Erythroblast (primary cell): ENCODE measurements at regions not wholly inside any gene's neighbourhood (a gene's known extent, or its start where the extent isn't known, plus 50 kb on each side); places are given as distances from the start of the nearest gene placed in this dataset.

Source experiments
- DNase-seq, 2 experiments: peaks; one replicate each; lab custom pipeline; 2025; lab: John Stamatoyannopoulos, UW
- GATA1 ChIP-seq: IDR thresholded peaks from 2 replicates; pipeline ENCODE4 v1.6.1; 2011; ENCODE audit warnings: low read depth, mild to moderate bottlenecking, control low read depth, low read length, moderate library complexity
- POLR2A ChIP-seq: IDR thresholded peaks from 2 replicates; pipeline ENCODE4 v1.6.1; 2011; ENCODE audit warnings: mild to moderate bottlenecking, low read length

- DNase-seq, result no peak
- TF ChIP-seq POLR2A, result no peak
- no peak for TF ChIP-seq GATA1
These were observed 98.1 kb downstream of the LRRC30 start for GRCh38 chr18:7329016-7329415.

- TF ChIP-seq GATA1 (no peak), POLR2A (no peak)
- no peak for DNase-seq
These were observed 101.6 kb downstream of the LRRC30 start for GRCh38 chr18:7332452-7332851.

GRCh38 chr18:7333025-7333562 lies 102.2 kb downstream of the LRRC30 start:
- no peak for DNase-seq
- TF ChIP-seq POLR2A (no peak), GATA1 (no peak)

- no peak for DNase-seq
- TF ChIP-seq POLR2A (no peak), GATA1 (no peak)
These were observed 104.2 kb downstream of the LRRC30 start for GRCh38 chr18:7334973-7335568.

DNA sequence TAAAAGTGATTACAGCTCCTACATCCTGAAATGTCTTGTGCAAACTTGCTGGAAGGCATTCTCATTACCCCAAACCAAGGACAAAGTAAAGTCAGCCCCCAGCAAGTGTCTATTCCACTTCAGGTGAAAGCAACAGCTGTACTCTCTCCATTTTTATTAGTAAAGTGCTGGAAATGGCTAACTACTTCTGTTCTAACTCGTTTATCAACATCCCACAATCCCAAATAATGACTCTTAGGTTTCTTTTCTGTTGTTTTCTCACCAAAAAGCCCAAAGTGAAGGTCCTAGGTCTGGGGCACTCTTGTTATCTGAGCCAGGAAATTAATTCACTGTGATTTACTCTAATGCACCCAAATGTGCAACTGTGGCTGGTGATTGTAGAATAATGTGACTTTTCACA lies 105.7 kb downstream of the LRRC30 start:
- DNase-seq, result no peak
- TF ChIP-seq GATA1, result no peak

- DNase-seq, result no peak
- no peak for TF ChIP-seq GATA1
These were observed 108.0 kb downstream of the LRRC30 start for GRCh38 chr18:7338846-7339245.

DNA sequence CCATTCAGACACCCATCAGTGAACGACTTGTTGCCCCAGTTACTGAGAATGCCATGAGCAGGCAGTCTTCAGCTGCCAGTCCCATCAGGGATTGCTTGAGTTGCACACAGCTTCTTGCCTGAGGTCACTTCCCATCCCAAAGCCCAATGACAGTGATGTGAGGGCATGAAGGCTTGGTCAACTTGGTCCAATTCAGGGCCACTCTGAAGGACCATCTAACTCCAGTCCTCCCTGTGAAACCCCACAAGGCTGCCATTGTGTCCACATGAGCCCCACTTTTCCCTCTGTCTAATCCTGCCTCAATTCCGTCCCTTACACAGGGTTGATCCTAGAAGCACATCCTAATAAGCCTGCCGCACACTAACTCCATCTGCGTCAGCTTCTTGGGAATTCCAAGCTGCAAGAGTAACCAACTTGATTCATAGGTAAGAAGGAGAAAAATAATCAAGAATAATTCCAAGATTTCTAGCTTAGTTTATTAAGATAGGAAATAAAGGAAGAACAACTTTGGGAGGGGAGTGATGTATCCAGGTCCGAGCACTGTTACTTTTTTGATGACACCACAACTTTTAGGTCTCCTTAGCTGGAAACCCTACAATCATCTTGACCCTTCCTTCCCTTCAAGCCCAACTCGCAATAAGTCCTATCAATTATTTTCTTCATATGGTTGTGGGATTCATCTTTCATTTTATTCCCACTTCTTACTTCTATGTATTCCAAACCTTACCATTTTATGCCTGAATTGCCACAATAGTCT lies 110.9 kb downstream of the LRRC30 start:
- DNase-seq, result no peak
- no peak for TF ChIP-seq GATA1
- no peak for TF ChIP-seq POLR2A

DNA sequence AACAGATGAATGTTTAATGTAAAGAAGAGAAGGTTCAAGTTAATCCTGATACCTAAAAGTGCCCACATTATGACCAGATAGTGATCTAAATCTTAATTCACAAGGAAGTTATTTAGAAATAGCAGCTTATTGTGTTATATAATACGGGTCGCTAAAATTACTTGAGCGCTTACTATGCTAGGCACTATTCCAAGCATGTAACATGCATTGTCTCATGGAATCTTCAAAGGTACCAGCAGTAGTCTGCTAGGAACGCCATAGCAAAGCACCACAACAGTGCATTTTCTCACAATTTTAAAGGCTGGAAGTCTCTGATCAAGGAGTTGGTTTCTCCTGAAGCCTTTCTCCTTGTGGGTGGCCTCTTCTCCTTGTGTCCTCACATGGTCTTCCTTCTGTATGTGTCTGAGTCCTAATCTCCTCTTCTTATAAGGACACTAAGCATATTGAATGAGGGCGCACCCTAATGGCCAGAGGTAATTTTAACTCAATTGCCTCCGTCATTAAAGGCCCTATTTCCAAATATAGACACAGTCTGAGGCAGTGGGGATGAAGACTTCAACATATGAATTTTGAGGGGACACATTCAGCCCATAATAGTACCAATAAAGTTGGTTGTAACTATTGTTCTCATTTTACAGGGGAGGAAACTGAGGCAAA lies 118.4 kb downstream of the LRRC30 start:
- DNase-seq, result no peak
- TF ChIP-seq POLR2A, result no peak
- no peak for TF ChIP-seq GATA1

GRCh38 chr18:7358989-7359726 lies 128.3 kb downstream of the LRRC30 start:
- no peak for DNase-seq
- TF ChIP-seq GATA1 (no peak), POLR2A (no peak)

- TF ChIP-seq GATA1, result no peak
- no peak for TF ChIP-seq POLR2A
- DNase-seq, result no peak
These were observed 129.8 kb downstream of the LRRC30 start for GRCh38 chr18:7360606-7361170.

- no peak for TF ChIP-seq GATA1
- no peak for TF ChIP-seq POLR2A
- no peak for DNase-seq
These were observed 132.4 kb downstream of the LRRC30 start for GRCh38 chr18:7363338-7363737.

DNA sequence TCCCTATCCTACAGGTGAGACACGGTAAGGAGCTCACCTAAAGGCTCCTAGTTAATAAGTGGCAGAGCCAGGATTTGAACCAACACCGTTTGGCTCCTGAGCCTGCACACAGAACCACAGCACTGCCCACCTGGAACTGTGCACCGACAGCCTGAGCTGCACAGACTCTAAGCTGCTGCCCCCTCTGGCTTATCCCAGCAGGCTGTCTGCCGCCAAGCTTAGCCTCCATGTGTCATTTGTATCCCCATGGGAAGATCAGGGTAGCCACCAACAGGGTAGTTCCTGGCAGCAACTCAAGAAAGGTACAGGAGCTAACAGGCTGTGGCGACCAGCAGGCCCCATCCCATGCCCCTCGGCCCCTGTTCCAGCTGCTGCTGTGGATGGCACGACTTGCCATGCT lies 135.7 kb downstream of the LRRC30 start:
- TF ChIP-seq GATA1 (no peak), POLR2A (no peak)
- DNase-seq, result no peak

- TF ChIP-seq GATA1 (no peak), POLR2A (no peak)
- no peak for DNase-seq
These were observed 136.4 kb downstream of the LRRC30 start for GRCh38 chr18:7367336-7367735.

- TF ChIP-seq POLR2A, result no peak
- no peak for TF ChIP-seq GATA1
- DNase-seq, result no peak
These were observed 138.1 kb downstream of the LRRC30 start for GRCh38 chr18:7369006-7369405.
